ENCODE measurements at regions not wholly inside any gene's neighbourhood (a gene's known extent, or its start where the extent isn't known, plus 50 kb on each side); places are given as distances from the start of the nearest gene placed in this dataset.

- TF ChIP-seq CTCF (IDR thresholded peaks at IDR 0.05) = no peak
- TF ChIP-seq POLR2A (IDR thresholded peaks at IDR 0.05) = no peak
Measured at GRCh38 chr7:16244469-16244868, 176.9 kb downstream of the CRPPA start.
